AG08396 (cell line): ENCODE measurements at regions not wholly inside any gene's neighbourhood (a gene's known extent, or its start where the extent isn't known, plus 50 kb on each side); places are given as distances from the start of the nearest gene placed in this dataset.

Source experiments
- DNase-seq: peaks from one replicate; pipeline ENCODE4 v3.0.0; 2012; ENCODE audit warnings: low spot score, mixed read lengths

DNA sequence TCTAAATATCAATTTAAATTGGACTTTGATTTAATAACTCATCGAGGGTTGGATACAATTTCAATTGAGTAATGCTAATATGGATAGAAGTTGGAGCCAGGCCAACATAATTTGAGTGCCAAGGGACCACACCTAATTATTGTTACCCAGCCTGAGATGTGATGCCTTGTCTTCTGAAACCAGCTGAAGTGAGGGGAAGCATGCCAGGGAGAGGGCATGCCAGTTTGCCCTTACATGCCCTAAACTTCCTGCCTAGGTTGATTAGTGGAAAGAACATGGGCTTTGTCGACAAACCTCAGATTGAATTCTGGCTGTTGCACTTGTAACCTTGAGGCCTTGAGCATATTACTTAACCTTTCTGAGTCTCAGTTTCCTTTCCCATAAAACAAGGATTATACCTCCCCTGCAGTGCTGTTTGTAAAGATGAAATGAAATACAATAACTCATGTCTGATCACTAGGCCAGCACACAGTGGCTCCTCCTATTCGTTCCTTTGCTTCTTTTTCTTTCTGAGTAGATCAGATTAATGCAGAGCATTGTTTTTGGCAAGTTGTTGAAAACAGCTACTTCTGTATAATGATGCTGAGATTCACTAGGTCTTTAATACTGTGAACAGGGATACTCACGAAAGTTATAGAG is 412.8 kb downstream of the TLE4 start:
- no peak for DNase-seq

DNA sequence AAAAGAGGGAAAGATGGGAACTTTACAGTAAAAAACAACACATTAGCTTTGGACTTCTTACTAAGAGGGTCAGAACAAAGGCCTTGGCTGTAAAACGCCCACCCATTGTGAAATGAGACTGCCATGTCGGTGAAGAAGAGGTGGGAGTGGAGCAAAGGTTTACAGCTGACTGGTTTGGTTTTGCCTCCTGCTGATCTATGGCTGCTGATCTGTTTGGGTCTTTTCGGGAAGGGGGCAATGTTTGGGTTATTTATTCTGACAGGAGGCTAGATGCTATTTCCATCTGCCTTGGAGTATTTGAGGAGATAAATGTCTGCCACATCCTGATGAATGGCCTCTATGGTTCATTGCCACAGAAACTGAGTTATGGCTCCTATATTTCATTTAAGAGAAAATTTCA is 408.7 kb downstream of the TLE4 start:
- no peak for DNase-seq

GRCh38 chr9:79977510-79978197 is 405.9 kb downstream of the TLE4 start:
- DNase-seq = no peak

DNA sequence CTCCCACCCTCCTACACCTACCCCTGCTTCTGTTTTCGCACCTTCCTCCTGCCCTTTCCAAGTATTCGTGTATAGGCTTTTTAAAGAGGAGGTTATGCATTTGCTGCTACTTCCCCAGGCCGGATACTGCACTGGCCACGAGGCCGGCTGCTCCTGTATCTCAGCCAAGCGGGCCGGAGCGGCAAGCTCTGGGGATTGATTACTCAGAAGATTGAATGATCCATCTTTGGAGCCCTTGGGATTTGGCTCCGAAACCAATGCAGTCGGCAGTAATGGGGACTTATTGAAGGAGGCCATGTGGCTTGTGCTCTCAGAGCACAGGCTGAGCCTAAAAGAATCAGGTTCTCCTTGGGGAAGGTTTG is 405.3 kb downstream of the TLE4 start:
- no peak for DNase-seq

DNA sequence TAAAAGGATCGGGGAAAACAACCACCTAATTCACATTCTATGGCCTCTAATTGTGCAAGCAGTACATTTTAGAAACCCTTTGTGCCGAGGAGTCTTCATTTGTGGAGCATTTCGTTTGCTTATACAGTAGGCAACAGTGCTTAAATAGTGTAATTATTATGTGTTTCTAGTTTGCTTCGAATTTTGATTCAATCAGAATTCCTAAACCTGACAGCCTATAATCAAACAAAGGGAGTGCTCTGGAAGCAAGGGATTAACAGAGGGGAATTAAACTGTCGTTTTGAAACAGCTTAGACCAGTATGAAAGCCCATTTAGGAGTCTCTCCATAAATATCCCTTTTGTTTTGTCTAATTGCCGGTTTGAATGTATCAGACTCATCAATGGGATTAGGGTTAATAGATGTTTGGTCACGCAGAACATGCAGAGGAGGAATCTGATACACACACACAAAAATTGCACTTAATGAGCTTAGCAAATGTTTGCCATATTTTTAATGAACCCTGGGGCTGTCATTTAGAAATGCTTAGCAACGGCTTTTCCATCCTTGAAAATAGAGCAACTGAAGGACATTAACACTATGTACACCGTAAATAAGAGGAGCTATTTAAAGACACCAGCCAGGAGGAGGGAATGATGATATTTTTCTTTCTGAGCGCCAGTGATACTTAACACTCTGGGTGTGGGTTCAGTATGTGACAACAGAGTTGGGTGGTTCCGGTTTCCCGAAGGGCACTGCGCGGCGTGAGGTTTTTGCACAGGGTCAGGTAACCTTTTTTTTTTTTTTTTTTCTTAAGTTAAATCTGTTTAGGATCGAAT is 404.7 kb downstream of the TLE4 start:
- DNase-seq = no peak

- no peak for DNase-seq
Measured at GRCh38 chr9:79975621-79976256, 404.0 kb downstream of the TLE4 start.

GRCh38 chr9:79974806-79975422 is 403.1 kb downstream of the TLE4 start:
- DNase-seq = no peak

DNA sequence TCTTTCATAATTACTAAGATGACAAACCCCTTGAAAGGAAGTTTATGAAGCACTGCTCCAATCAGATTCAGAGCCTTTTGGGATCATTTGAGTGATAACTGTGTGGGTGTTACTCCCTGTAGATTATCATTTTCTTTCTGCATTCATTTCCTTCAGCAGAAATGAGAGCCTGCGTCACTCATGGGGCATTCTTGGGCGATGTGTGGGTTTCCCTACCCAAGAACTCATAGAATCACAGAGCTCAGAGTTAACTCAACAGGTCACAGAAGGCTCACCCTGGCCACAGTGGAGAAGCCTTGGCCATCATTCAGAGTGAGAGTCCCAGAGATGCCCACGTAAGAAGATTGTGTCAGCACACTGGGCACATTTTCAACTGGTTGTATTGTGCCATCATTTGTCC is 401.9 kb downstream of the TLE4 start:
- DNase-seq = no peak

- no peak for DNase-seq
Measured at GRCh38 chr9:79970146-79970425, 398.3 kb downstream of the TLE4 start.

- DNase-seq = no peak
Measured at GRCh38 chr9:79969393-79970145, 397.8 kb downstream of the TLE4 start.

DNA sequence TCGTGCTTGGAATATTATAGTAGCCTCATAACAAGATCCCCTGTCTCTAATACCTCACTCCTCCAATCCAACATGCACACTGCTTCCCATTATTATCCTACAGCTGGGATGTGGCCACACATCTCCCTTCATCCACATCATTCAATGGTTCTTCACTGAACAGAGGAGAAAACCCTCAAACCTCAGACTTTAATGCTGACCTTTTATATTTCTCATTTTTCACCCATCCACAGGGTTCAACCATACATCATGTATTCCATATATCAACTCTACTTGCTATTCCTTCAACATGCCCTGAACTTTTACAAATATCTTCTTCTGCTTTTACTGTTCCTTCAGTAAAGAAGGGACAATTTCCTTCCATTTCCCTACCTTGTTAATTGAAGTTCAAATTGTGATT is 396.8 kb downstream of the TLE4 start:
- no peak for DNase-seq

GRCh38 chr9:79962836-79963235 is 391.1 kb downstream of the TLE4 start:
- DNase-seq = no peak

DNA sequence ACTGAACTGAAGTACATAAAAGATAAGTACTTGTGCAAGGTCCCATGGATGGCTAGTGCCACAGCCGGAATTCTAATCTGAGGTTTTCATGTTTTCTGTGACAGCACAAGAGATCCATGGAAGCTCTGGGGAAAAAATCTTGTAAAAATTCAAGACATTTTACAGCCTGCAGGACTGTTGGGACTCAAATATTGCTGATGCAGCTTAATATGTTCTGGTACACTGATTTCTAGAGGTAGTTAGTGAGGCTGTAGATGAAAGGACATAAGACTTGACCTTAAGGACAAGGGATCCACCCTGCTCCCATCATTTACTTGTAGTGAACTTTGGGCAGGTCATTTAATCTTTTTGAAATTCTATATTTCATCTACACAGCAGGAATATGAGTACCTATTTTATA is 390.4 kb downstream of the TLE4 start:
- DNase-seq = no peak

DNA sequence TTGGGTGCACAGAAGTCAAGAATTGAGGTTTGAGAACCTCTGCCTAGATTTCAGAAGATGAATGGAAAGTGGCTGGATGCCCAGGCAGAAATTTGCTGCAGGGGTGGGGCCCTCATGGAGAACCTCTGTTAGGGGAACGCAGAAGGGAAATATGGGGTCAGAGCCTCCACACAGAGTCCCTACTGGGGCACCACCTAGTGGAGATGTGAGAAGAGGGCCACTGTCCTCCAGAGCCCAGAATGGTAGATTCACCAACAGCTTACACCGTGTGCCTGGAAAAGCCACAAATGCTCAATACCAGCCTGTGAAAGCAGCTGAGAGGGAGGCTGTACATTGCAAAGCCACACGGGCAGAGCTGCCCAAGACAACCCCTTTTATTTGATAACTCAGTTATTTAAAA is 383.5 kb downstream of the TLE4 start:
- no peak for DNase-seq

- DNase-seq = no peak
Measured at GRCh38 chr9:79953908-79954307, 382.1 kb downstream of the TLE4 start.

DNA sequence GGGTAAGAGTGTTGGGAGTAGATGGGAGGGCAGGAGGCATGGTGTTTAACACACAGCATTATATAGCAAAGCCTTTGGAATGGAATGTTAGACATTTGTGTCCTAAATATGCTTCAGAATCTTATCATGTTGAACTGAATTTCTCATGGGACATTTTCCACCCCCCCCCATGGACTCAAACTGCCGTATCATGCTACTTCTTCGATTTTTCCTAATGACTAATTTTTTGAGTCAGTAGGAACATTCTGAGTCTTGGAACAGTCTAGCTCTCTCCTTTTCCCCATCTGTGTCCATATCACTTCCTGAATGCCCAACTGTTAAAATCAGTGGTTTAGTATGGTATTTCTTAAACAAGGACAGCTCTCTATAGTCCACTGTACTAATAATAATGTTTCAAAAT is 380.6 kb downstream of the TLE4 start:
- no peak for DNase-seq

- no peak for DNase-seq
Measured at GRCh38 chr9:79946712-79947111, 374.9 kb downstream of the TLE4 start.

DNA sequence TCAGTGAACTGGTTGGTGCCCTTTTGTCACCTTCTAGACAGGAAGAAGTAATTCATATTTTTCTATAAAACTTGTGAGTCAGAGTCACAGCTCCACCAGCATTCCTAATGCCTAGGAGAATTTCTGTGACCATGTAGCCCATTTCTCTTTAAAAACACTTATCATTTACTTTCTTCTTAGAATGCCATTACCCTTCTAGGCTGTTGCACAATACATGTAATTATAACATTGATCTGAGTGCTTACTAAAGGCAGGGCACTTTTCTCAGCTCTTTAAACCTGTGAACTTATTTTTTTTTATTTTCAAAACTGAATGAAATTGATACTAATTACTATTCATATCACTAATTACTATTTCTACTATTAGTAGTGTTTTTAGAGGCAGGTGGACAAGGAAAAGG is 373.7 kb downstream of the TLE4 start:
- DNase-seq = no peak

GRCh38 chr9:79945016-79945415 is 373.3 kb downstream of the TLE4 start:
- no peak for DNase-seq

- DNase-seq = no peak
Measured at GRCh38 chr9:79940919-79941318, 369.2 kb downstream of the TLE4 start.

GRCh38 chr9:79939819-79940218 is 368.1 kb downstream of the TLE4 start:
- DNase-seq = no peak

DNA sequence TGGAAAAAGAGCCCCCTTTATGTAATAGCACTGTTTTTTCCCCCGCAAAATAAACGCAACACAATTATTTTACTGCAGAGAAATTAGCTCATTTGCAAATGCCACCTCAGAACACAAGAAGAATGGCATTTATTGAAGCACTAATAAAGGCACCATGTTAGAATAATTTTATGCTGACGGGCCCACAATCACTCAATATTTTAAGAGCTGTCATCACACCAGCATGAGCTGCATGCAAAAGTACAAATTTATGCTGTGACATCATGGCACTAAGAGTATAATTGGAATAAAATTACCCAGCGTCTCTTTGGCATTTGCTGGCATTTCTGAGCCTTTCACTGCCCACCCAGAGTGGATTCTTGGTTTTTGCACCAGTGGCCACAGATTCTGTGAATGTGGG is 364.6 kb downstream of the TLE4 start:
- DNase-seq = no peak
